ENCODE measurements at regions not wholly inside any gene's neighbourhood (a gene's known extent, or its start where the extent isn't known, plus 50 kb on each side); places are given as distances from the start of the nearest gene placed in this dataset.

DNA sequence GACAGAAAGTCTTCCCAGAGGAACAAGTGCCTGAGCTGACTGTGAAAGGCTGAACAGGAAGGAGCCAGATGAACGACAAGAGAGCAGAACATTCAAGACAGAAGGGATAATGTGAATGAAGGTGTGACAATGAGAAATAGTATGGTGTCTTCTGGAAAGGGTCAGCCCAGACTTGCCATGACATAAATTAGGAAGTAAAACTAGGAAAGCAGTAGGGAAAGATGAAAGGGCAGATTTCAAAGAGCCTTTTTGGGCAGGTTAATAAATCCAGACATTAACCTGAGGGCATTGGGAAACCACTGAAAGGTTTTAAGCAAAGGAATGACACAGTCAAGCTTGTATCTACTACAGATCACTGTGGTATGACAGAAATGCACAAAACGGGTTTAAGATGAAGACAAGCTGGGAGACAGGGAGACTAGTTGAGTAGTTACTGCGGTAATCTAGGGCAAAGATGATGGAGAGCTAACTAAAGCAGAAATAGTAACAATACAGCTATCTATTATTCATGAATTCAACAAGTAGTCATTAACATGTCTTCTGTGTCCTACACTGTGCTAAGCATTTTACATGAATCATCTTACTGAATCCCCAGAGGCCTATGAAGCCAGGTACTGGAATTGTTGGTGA, 580.9 kb upstream of the WWC1 start:
- Histone ChIP-seq H3K27ac (no peak overlapping the region), H3K36me3 (no peaks in the 10 kb centered on the region), H3K9me3 (no peaks in the 10 kb centered on the region), H3K27me3 (no peaks in the 10 kb centered on the region), H3K4me1 (no peaks in the 10 kb centered on the region), H3K4me3 (replicated peaks in 1 of 3) (no peak overlapping the region)
- TF ChIP-seq, protein P1, sequence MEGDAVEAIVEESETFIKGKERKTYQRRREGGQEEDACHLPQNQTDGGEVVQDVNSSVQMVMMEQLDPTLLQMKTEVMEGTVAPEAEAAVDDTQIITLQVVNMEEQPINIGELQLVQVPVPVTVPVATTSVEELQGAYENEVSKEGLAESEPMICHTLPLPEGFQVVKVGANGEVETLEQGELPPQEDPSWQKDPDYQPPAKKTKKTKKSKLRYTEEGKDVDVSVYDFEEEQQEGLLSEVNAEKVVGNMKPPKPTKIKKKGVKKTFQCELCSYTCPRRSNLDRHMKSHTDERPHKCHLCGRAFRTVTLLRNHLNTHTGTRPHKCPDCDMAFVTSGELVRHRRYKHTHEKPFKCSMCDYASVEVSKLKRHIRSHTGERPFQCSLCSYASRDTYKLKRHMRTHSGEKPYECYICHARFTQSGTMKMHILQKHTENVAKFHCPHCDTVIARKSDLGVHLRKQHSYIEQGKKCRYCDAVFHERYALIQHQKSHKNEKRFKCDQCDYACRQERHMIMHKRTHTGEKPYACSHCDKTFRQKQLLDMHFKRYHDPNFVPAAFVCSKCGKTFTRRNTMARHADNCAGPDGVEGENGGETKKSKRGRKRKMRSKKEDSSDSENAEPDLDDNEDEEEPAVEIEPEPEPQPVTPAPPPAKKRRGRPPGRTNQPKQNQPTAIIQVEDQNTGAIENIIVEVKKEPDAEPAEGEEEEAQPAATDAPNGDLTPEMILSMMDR (IDR thresholded peaks at IDR 0.05) = no peak
- no peak for TF ChIP-seq POLR2A (IDR thresholded peaks at IDR 0.05)
- intact Hi-C loops (cut with DNase I) = no loop called here
- WGBS, 2 donors = 78 to 80% methylated on average over 3 of the region's 3 CpGs
- no peak for DNase-seq

DNA sequence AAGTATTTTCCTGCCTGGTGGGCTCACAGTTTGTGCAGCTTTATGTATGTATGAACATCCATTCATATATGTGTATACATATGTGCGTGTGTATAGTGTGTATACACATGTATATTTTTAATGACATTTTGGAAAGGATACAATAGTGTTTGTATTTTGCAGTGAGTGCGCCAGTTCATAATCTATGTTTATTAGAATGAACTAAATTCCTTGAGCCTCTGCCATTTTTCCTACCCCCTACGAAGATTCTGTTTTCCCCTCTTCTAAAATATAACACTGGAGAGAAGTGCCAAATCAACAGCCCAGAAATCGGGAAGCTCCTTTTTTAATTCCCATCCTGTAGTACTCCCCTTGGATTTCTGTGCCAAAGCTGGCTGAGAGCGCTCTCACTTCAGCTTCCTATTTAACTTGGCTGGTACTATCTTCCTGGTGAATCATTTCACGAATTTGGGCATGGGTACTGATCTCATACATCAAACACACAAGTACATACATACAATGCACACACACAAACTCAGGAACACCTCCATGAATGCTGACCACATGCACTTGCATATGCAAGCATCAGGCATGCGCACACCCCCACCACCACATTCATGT, 578.4 kb upstream of the WWC1 start:
- Histone ChIP-seq H3K9me3 (no peaks in the 10 kb centered on the region), H3K27ac (no peak overlapping the region), H3K4me3 (replicated peaks in 1 of 3) (no peak overlapping the region), H3K27me3 (no peaks in the 10 kb centered on the region), H3K36me3 (no peaks in the 10 kb centered on the region), H3K4me1 (peaks cover 0 to 7% of the 10 kb centered on the region in 2 donors)
- no peak for TF ChIP-seq POLR2A (IDR thresholded peaks at IDR 0.05)
- TF ChIP-seq, protein P1 (IDR thresholded peaks at IDR 0.05) = no peak
- 80 to 81% methylated on average over 7 of the region's 7 CpGs for WGBS, 2 donors
- no peak for DNase-seq
- intact Hi-C loops (cut with DNase I) = no loop called here

DNA sequence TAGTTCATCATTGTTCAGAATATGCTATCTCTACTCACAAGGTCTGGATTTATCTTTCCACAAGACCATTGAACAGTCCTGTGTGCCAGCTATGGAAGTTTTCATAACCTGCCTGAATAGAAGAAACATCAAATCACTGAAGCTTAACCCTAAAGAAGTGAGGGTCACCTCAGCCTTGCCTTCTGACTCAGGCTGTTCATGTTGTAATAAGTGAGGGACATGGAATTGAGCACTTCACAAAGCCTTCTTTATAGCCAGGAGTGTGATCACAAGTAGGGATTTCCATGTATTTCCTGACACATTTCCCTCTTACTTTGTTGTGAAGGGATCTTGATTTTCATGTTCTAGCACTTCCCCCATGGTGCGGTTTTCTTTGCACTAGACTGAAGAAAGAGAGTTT, 577.5 kb upstream of the WWC1 start:
- H3K36me3 ChIP-seq = no peaks in the 10 kb centered on the region
- H3K4me3 ChIP-seq (replicated peaks in 1 of 3) = no peak overlapping the region
- 71 to 81% methylated on average over 1 of the region's 1 CpG for WGBS, 2 donors
- no peak overlapping the region for H3K27ac ChIP-seq
- intact Hi-C loops (cut with DNase I) = no loop called here
- no peaks in the 10 kb centered on the region for H3K9me3 ChIP-seq
- no peak for TF ChIP-seq POLR2A (IDR thresholded peaks at IDR 0.05)
- TF ChIP-seq, protein P1 (IDR thresholded peaks at IDR 0.05) = no peak
- no peak for DNase-seq
- H3K4me1 ChIP-seq = peaks cover 0 to 7% of the 10 kb centered on the region in 2 donors
- no peaks in the 10 kb centered on the region for H3K27me3 ChIP-seq

DNA sequence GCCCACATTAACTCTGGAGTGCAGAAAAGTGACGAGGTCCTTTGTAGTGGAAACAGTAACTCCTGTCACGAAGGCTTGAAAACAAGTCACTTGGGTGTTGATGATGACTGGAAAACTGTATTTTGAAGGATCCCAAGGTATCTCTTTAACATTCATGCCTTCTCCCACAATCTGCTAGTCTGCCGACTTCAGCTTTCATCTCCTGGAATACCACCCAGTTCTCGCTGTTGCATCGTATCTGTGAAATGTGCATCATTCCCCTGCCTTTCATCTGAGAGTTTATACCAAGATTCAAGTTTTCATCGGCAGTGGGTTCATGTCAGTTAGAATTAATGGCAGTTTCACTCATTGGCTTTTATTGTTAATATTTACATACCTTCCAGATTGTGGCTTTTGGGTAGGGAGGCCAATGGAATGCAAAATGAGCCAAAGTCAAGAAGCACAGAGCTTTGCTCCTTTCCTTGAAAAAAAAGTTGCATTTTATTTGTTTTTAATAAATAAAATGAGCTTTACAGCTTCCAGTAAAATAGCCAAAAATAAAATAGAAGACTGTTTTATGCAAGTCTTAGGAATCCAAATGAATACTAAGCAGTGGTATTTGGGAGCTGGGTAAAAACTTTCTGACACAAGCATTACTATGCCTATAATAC, 575.2 kb upstream of the WWC1 start:
- no peak overlapping the region for H3K4me3 ChIP-seq (replicated peaks in 1 of 3)
- H3K36me3 ChIP-seq = no peaks in the 10 kb centered on the region
- 87 to 92% methylated on average over 6 of the region's 6 CpGs for whole genome bisulfite sequencing, 2 donors
- no peak for DNase-seq
- TF ChIP-seq, protein P1 (IDR thresholded peaks at IDR 0.05) = no peak
- TF ChIP-seq POLR2A (IDR thresholded peaks at IDR 0.05) = no peak
- H3K27me3 ChIP-seq = no peaks in the 10 kb centered on the region
- H3K27ac ChIP-seq = no peak overlapping the region
- H3K4me1 ChIP-seq = peaks cover 0 to 7% of the 10 kb centered on the region in 2 donors
- intact Hi-C loops (cut with DNase I) = no loop called here
- no peaks in the 10 kb centered on the region for H3K9me3 ChIP-seq

DNA sequence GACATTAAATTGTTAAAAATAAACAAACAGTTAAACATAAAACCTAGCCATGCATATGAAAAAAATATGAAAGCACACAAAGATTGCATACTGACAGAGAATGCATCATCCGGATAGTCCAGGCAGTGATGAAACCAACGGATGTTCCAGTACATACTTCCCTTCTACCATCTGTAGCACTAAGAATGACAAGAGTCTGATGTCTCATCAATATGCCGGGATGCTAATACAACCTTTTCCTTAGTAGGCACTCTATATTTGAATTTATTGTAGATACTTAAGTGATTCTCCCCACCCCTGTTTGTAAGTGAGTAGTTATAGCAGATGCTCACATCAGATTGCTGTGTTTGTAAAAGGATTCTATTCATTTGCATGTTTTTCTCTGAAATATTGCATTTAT, 571.2 kb upstream of the WWC1 start:
- H3K9me3 ChIP-seq = no peaks in the 10 kb centered on the region
- intact Hi-C loops (cut with DNase I) = loop anchor here (10.0 kb wide), 1 partner anchor 505 kb away; no protein-coding TSS in a partner anchor
- no peaks in the 10 kb centered on the region for H3K27me3 ChIP-seq
- no peak for DNase-seq
- peaks cover 0 to 15% of the 10 kb centered on the region in 2 donors for H3K4me1 ChIP-seq
- WGBS, 2 donors = 87 to 89% methylated on average over 3 of the region's 3 CpGs
- TF ChIP-seq, protein P1 (IDR thresholded peaks at IDR 0.05) = no peak
- TF ChIP-seq POLR2A (IDR thresholded peaks at IDR 0.05) = no peak
- no peaks in the 10 kb centered on the region for H3K36me3 ChIP-seq
- H3K4me3 ChIP-seq (replicated peaks in 1 of 3) = no peak overlapping the region
- no peak overlapping the region for H3K27ac ChIP-seq

All from thyroid gland (tissue), 4 donors.